Hepatocyte (in vitro differentiated cells): ENCODE measurements at regions not wholly inside any gene's neighbourhood (a gene's known extent, or its start where the extent isn't known, plus 50 kb on each side); places are given as distances from the start of the nearest gene placed in this dataset.
A peak's percentile ranks its signal among the peaks of the same experiment; 100 is the strongest.

ENCODE experiments used
- DNase-seq: peaks from one replicate; pipeline ENCODE4 v3.0.0-alpha.2; 2016; ENCODE audit warnings: low spot score
- H2AFZ ChIP-seq: fragments of 200-600 bp; sonication (generic); 2 replicates; pipeline ENCODE4 v1.6.0; 2016; ENCODE audit warnings: antibody characterized with exemption, mild to moderate bottlenecking
- H3K27ac ChIP-seq: fragments of 200-600 bp; sonication (generic); 2 replicates; pipeline ENCODE4 v1.5.1; 2016; ENCODE audit warnings: mild to moderate bottlenecking
- H3K27me3 ChIP-seq: fragments of 200-600 bp; sonication (generic); 2 replicates; pipeline ENCODE4 v1.6.1; 2016
- H3K36me3 ChIP-seq: fragments of 200-600 bp; sonication (generic); replicated peaks from 2 replicates; pipeline ENCODE4 v1.5.1; 2016; ENCODE audit warnings: low read depth; ENCODE audit not compliant: insufficient read depth
- H3K4me1 ChIP-seq: fragments of 200-600 bp; sonication (generic); 2 replicates; pipeline ENCODE4 v1.5.1; 2016; ENCODE audit warnings: mild to moderate bottlenecking, moderate library complexity; ENCODE audit not compliant: insufficient read depth
- H3K4me2 ChIP-seq: fragments of 200-600 bp; sonication (generic); 2 replicates; pipeline ENCODE4 v1.6.0; 2016
- H3K4me3 ChIP-seq: fragments of 200-600 bp; sonication (generic); 2 replicates; pipeline ENCODE4 v1.5.1; 2016; ENCODE audit warnings: mild to moderate bottlenecking
- H3K79me2 ChIP-seq: fragments of 200-600 bp; sonication (generic); 2 replicates; pipeline ENCODE4 v1.6.0; 2017; ENCODE audit warnings: mild to moderate bottlenecking
- H3K9me2 ChIP-seq: fragments of 200-600 bp; sonication (generic); replicated peaks from 2 replicates; pipeline ENCODE4 v1.6.0; 2017; ENCODE audit warnings: mild to moderate bottlenecking; ENCODE audit not compliant: insufficient read depth
- H3K9me3 ChIP-seq: fragments of 200-600 bp; sonication (generic); 2 replicates; pipeline ENCODE4 v1.5.1; 2016; ENCODE audit warnings: low read depth, mild to moderate bottlenecking
- H4K20me1 ChIP-seq: fragments of 200-600 bp; sonication (generic); 2 replicates; pipeline ENCODE4 v1.6.0; 2016; ENCODE audit warnings: mild to moderate bottlenecking; ENCODE audit not compliant: insufficient read depth, poor library complexity, severe bottlenecking
- EZH2 ChIP-seq: fragments of 200-600 bp; sonication (generic); IDR thresholded peaks from 2 replicates; pipeline ENCODE4 v1.6.1; 2016; ENCODE audit warnings: antibody characterized with exemption, mild to moderate bottlenecking, borderline replicate concordance
- EZH2phosphoT487 ChIP-seq: fragments of 200-600 bp; sonication (generic); IDR thresholded peaks from one replicate; pipeline ENCODE4 v1.6.1; 2018; ENCODE audit warnings: antibody characterized with exemption, mild to moderate bottlenecking, low read depth, moderate library complexity; ENCODE audit not compliant: unreplicated experiment, severe bottlenecking
- WGBS: methylation state at CpG from one replicate; pipeline ENCODE4 v1.1.6; 2016; ENCODE audit warnings: low lambda C conversion rate; ENCODE audit errors: missing lambda C conversion rate; 5-methylcytosine and 5-hydroxymethylcytosine counted together
- TF ChIP-seq, protein P1 (sequence below): fragments of 200-600 bp; sonication (generic); IDR thresholded peaks from 2 replicates; pipeline ENCODE4 v1.5.1; 2016; ENCODE audit warnings: antibody characterized with exemption, mild to moderate bottlenecking; ENCODE audit not compliant: poor library complexity

DNA sequence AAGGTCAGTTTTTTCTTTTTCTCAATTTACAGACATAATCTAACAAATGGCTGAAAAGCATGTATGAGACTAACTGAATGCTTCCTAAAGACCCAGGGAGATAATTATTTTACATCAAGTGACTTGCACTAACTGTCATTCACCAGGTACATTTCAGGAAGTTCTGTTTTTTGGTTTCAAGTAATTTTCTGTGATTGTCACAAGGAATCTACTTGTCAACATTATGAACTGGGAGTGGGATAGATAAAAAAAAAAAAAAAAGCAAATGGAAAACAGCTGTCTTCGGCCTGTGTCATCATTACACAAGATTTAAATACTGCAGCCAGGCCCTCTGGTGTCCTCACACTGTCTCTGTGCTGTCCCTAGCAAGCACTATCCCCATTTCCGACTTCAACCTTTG is 379.0 kb upstream of the HTR1E start:
- Histone ChIP-seq H3K9me3 (no peaks in the 10 kb centered on the region), H3K4me2 (no peak overlapping the region), H2AFZ (no peak overlapping the region), H3K9me2 (no peaks in the 10 kb centered on the region), H4K20me1 (no peaks in the 10 kb centered on the region), H3K79me2 (no peaks in the 10 kb centered on the region), H3K27me3 (no peaks in the 10 kb centered on the region), H3K4me1 (no peaks in the 10 kb centered on the region), H3K36me3 (no peaks in the 10 kb centered on the region), H3K27ac (no peak overlapping the region), H3K4me3 (no peak overlapping the region)
- no peak for DNase-seq
- TF ChIP-seq EZH2phosphoT487 (no peak), EZH2 (no peak)
- TF ChIP-seq, protein P1, sequence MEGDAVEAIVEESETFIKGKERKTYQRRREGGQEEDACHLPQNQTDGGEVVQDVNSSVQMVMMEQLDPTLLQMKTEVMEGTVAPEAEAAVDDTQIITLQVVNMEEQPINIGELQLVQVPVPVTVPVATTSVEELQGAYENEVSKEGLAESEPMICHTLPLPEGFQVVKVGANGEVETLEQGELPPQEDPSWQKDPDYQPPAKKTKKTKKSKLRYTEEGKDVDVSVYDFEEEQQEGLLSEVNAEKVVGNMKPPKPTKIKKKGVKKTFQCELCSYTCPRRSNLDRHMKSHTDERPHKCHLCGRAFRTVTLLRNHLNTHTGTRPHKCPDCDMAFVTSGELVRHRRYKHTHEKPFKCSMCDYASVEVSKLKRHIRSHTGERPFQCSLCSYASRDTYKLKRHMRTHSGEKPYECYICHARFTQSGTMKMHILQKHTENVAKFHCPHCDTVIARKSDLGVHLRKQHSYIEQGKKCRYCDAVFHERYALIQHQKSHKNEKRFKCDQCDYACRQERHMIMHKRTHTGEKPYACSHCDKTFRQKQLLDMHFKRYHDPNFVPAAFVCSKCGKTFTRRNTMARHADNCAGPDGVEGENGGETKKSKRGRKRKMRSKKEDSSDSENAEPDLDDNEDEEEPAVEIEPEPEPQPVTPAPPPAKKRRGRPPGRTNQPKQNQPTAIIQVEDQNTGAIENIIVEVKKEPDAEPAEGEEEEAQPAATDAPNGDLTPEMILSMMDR: no peak
- 74% methylated on average over 2 of the region's 2 CpGs for WGBS

DNA sequence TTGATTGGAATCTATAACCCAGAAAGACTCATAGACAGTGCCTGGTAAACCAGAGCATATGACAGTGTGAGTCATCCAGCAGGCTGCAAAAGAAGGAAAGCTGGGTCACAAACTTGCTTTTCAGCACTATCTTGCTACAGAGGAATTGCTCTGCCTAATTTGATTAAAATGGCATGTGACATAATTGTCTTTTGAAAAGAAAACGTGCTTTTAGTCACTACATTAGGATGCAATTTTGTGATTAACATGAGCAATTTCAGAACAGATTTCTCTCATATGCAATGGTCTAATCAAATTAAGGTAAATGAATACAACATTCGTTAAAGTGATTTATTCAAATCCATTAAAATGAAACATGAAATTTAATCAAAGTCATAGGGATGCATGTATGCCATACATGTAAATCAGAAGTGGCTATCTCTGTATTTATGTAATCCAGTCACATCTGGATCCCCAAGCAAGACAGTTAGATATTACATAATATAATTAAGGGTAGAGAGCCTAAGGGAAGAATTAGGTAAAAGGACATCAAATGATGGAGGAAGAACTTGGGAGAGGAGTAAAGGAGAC is 400.0 kb upstream of the HTR1E start:
- 75% methylated on average over 2 of the region's 2 CpGs for WGBS
- H4K20me1 ChIP-seq: no peaks in the 10 kb centered on the region

DNA sequence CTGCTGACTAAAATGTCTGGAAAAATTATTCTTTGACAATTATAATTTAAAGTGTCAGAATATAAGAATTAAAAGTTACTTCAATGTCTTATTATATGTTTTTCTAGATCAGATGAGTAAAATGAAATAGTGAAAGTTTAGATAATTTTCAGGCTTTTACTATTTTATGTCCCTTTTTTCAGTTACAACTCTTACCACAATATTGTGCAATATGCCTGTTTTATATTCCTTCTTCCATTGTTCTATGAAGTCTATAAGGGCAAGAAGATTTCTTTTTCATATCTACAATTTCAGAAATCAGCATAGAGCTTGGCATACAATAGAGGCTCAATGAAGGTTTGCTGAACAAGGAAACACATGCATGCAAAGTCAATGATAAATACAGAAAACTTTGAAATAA is 401.2 kb upstream of the HTR1E start:
- DNase-seq: no peak
- Histone ChIP-seq H3K4me3 (no peak overlapping the region), H4K20me1 (no peaks in the 10 kb centered on the region), H3K9me2 (no peaks in the 10 kb centered on the region), H2AFZ (no peak overlapping the region), H3K36me3 (no peaks in the 10 kb centered on the region), H3K27ac (no peak overlapping the region), H3K4me1 (no peaks in the 10 kb centered on the region), H3K27me3 (no peaks in the 10 kb centered on the region), H3K4me2 (no peak overlapping the region), H3K79me2 (no peaks in the 10 kb centered on the region), H3K9me3 (no peaks in the 10 kb centered on the region)
- TF ChIP-seq EZH2: no peak
- TF ChIP-seq, protein P1: no peak

More for the DNA sequence above, 400.0 kb upstream of the HTR1E start:
- TF ChIP-seq, protein P1: no peak
- TF ChIP-seq EZH2phosphoT487: no peak
- no peak for TF ChIP-seq EZH2
- H3K36me3 ChIP-seq: no peaks in the 10 kb centered on the region
- no peaks in the 10 kb centered on the region for H3K79me2 ChIP-seq
- peak overlapping the region; percentile 4 for H3K27ac ChIP-seq
- no peaks in the 10 kb centered on the region for H3K27me3 ChIP-seq
- H3K9me3 ChIP-seq: no peaks in the 10 kb centered on the region
- peak; percentile 21 for DNase-seq
- H3K4me3 ChIP-seq: no peak overlapping the region
- H3K4me1 ChIP-seq: no peaks in the 10 kb centered on the region
- H3K9me2 ChIP-seq: no peaks in the 10 kb centered on the region
- no peak overlapping the region for H2AFZ ChIP-seq
- H3K4me2 ChIP-seq: no peak overlapping the region

DNA sequence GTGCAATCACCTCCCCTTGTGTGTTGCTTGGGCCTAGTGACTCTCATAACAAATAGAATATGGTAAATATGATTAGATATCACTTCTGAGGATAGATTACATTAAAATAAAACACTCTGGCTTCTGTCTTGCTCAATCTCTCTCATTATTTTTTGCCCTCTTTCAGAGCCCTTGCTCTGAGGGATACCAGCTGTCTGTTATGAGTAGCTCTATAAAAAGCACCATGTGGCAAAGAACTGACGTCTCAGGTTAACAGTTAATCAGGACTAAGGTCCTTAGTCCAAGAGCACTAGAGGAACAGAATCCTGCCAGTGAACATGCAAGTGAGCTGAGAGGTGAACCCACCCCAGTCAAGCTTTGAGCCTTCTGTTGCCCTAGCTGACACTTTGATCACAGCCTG is 402.2 kb upstream of the HTR1E start:
- DNase-seq: peak; percentile 39
- Histone ChIP-seq H3K79me2 (no peaks in the 10 kb centered on the region), H3K4me3 (no peak overlapping the region), H2AFZ (no peak overlapping the region), H3K27me3 (no peaks in the 10 kb centered on the region), H3K9me2 (no peaks in the 10 kb centered on the region), H3K27ac (no peak overlapping the region), H3K4me1 (no peaks in the 10 kb centered on the region), H3K36me3 (no peaks in the 10 kb centered on the region), H3K4me2 (no peak overlapping the region), H4K20me1 (no peaks in the 10 kb centered on the region), H3K9me3 (no peaks in the 10 kb centered on the region)
- TF ChIP-seq, protein P1: no peak
- TF ChIP-seq EZH2: no peak
- TF ChIP-seq EZH2phosphoT487: no peak
- WGBS: 17% methylated on average over 1 of the region's 1 CpG
